ENCODE measurements at regions not wholly inside any gene's neighbourhood (a gene's known extent, or its start where the extent isn't known, plus 50 kb on each side); places are given as distances from the start of the nearest gene placed in this dataset.
"Not testable (repeated sequence)": the region's sequence is repeated elsewhere in the genome, so short reads cannot be mapped to it uniquely, and the experiment has no call there.

GRCh38 chr1:30660241-30660640, 63.1 kb downstream of the MATN1 start:
- Mint-ChIP-seq H3K9me3 (no peaks in the 10 kb centered on the region), H3K4me3 (no peak overlapping the region), H3K36me3 (ENCODE audit: insufficient read depth in 2 of 2) (no peaks in the 10 kb centered on the region), H3K4me1 (ENCODE audit: low read depth) (no peaks in the 10 kb centered on the region), H3K27ac (no peak overlapping the region), H3K27me3 (ENCODE audit: low read depth) (no peaks in the 10 kb centered on the region)
- DNase-seq, result no peak
- ATAC-seq (replicated peaks in 1 of 2), result no peak

GRCh38 chr1:30659702-30660101, 63.7 kb downstream of the MATN1 start:
- H3K9me3 Mint-ChIP-seq, result no peaks in the 10 kb centered on the region
- DNase-seq (no peak), ATAC-seq (replicated peaks in 1 of 2) (no peak)
- H3K27ac Mint-ChIP-seq, result no peak overlapping the region
- no peaks in the 10 kb centered on the region for H3K4me1 Mint-ChIP-seq (ENCODE audit: low read depth)
- no peaks in the 10 kb centered on the region for H3K27me3 Mint-ChIP-seq (ENCODE audit: low read depth)
- H3K36me3 Mint-ChIP-seq (ENCODE audit: insufficient read depth in 2 of 2), result no peaks in the 10 kb centered on the region
- no peak overlapping the region for H3K4me3 Mint-ChIP-seq

GRCh38 chr1:30658375-30658774, 65.0 kb downstream of the MATN1 start:
- not testable (repeated sequence) for H3K4me1 Mint-ChIP-seq (ENCODE audit: low read depth); H3K9me3 Mint-ChIP-seq; H3K27me3 Mint-ChIP-seq (ENCODE audit: low read depth); H3K36me3 Mint-ChIP-seq (ENCODE audit: insufficient read depth in 2 of 2); DNase-seq; H3K27ac Mint-ChIP-seq; ATAC-seq (replicated peaks in 1 of 2); H3K4me3 Mint-ChIP-seq

GRCh38 chr1:30658014-30658336, 65.4 kb downstream of the MATN1 start:
- no peak for DNase-seq
- Mint-ChIP-seq H3K27ac (no peak overlapping the region), H3K36me3 (ENCODE audit: insufficient read depth in 2 of 2) (peaks cover 0 to 2% of the 10 kb centered on the region in 2 donors), H3K9me3 (no peaks in the 10 kb centered on the region), H3K27me3 (ENCODE audit: low read depth) (no peaks in the 10 kb centered on the region), H3K4me3 (no peak overlapping the region), H3K4me1 (ENCODE audit: low read depth) (no peaks in the 10 kb centered on the region)
- ATAC-seq (replicated peaks in 1 of 2), result no peak

GRCh38 chr1:30657131-30658013, 66.0 kb downstream of the MATN1 start:
- Mint-ChIP-seq H3K4me3 (no peak overlapping the region), H3K9me3 (no peaks in the 10 kb centered on the region), H3K36me3 (ENCODE audit: insufficient read depth in 2 of 2) (peaks cover 0 to 2% of the 10 kb centered on the region in 2 donors), H3K27ac (no peak overlapping the region), H3K4me1 (ENCODE audit: low read depth) (no peaks in the 10 kb centered on the region), H3K27me3 (ENCODE audit: low read depth) (no peaks in the 10 kb centered on the region)
- DNase-seq, result no peak
- ATAC-seq (replicated peaks in 1 of 2), result no peak

GRCh38 chr1:30656171-30656940, 67.0 kb downstream of the MATN1 start:
- ATAC-seq (replicated peaks in 1 of 2) (no peak), DNase-seq (no peak)
- Mint-ChIP-seq H3K4me1 (ENCODE audit: low read depth) (peaks cover 6% of the 10 kb centered on the region), H3K4me3 (no peak overlapping the region), H3K36me3 (ENCODE audit: insufficient read depth in 2 of 2) (peaks cover 0 to 2% of the 10 kb centered on the region in 2 donors), H3K27ac (no peak overlapping the region), H3K27me3 (ENCODE audit: low read depth) (no peaks in the 10 kb centered on the region), H3K9me3 (no peaks in the 10 kb centered on the region)

- ATAC-seq (replicated peaks in 1 of 2), result no peak
- no peak overlapping the region for H3K4me3 Mint-ChIP-seq
- peaks cover 4% of the 10 kb centered on the region for H3K27me3 Mint-ChIP-seq (ENCODE audit: low read depth)
- DNase-seq, result no peak
- H3K9me3 Mint-ChIP-seq, result no peaks in the 10 kb centered on the region
- peaks cover 6% of the 10 kb centered on the region for H3K4me1 Mint-ChIP-seq (ENCODE audit: low read depth)
- no peak overlapping the region for H3K27ac Mint-ChIP-seq
- peaks cover 0 to 2% of the 10 kb centered on the region in 2 donors for H3K36me3 Mint-ChIP-seq (ENCODE audit: insufficient read depth in 2 of 2)
Measured at GRCh38 chr1:30655672-30656071, 67.7 kb downstream of the MATN1 start.

- Mint-ChIP-seq H3K27ac (no peak overlapping the region), H3K36me3 (ENCODE audit: insufficient read depth in 2 of 2) (peaks cover 0 to 2% of the 10 kb centered on the region in 2 donors), H3K4me3 (no peak overlapping the region), H3K4me1 (ENCODE audit: low read depth) (peaks cover 13% of the 10 kb centered on the region), H3K27me3 (ENCODE audit: low read depth) (peaks cover 19% of the 10 kb centered on the region), H3K9me3 (no peaks in the 10 kb centered on the region)
- ATAC-seq (replicated peaks in 1 of 2) (no peak), DNase-seq (no peak)
Measured at GRCh38 chr1:30654188-30654587, 69.2 kb downstream of the MATN1 start.

GRCh38 chr1:30652152-30652841, 71.1 kb downstream of the MATN1 start:
- Mint-ChIP-seq H3K36me3 (ENCODE audit: insufficient read depth in 2 of 2) (peaks cover 0 to 2% of the 10 kb centered on the region in 2 donors), H3K4me1 (ENCODE audit: low read depth) (peaks cover 13% of the 10 kb centered on the region), H3K27me3 (ENCODE audit: low read depth) (peaks cover 19% of the 10 kb centered on the region), H3K27ac (no peak overlapping the region), H3K4me3 (no peak overlapping the region), H3K9me3 (no peaks in the 10 kb centered on the region)
- ATAC-seq (replicated peaks in 1 of 2) (no peak), DNase-seq (no peak)

- DNase-seq; H3K36me3 Mint-ChIP-seq (ENCODE audit: insufficient read depth in 2 of 2); H3K9me3 Mint-ChIP-seq; H3K4me3 Mint-ChIP-seq; H3K27ac Mint-ChIP-seq; ATAC-seq (replicated peaks in 1 of 2): not testable (repeated sequence)
- peaks cover 13% of the 10 kb centered on the region for H3K4me1 Mint-ChIP-seq (ENCODE audit: low read depth)
- H3K27me3 Mint-ChIP-seq (ENCODE audit: low read depth), result peaks cover 19% of the 10 kb centered on the region
Measured at GRCh38 chr1:30651395-30651794, 72.0 kb downstream of the MATN1 start.

GRCh38 chr1:30650968-30651320, 72.4 kb downstream of the MATN1 start:
- Mint-ChIP-seq H3K4me3 (no peak overlapping the region), H3K9me3 (no peaks in the 10 kb centered on the region), H3K36me3 (ENCODE audit: insufficient read depth in 2 of 2) (peaks cover 0 to 2% of the 10 kb centered on the region in 2 donors), H3K4me1 (ENCODE audit: low read depth) (peaks cover 13% of the 10 kb centered on the region), H3K27ac (no peak overlapping the region), H3K27me3 (ENCODE audit: low read depth) (peaks cover 21% of the 10 kb centered on the region)
- DNase-seq (no peak), ATAC-seq (replicated peaks in 1 of 2) (no peak)

GRCh38 chr1:30650038-30650967, 73.1 kb downstream of the MATN1 start:
- Mint-ChIP-seq H3K4me1 (ENCODE audit: low read depth) (peaks cover 13% of the 10 kb centered on the region), H3K27ac (no peak overlapping the region), H3K9me3 (no peaks in the 10 kb centered on the region), H3K27me3 (ENCODE audit: low read depth) (peaks cover 27% of the 10 kb centered on the region), H3K4me3 (no peak overlapping the region), H3K36me3 (ENCODE audit: insufficient read depth in 2 of 2) (peaks cover 0 to 2% of the 10 kb centered on the region in 2 donors)
- ATAC-seq (replicated peaks in 1 of 2) (no peak), DNase-seq (no peak)

All from activated T-cell treated with anti-CD3 and anti-CD28 coated beads, Interleukin-2, amount 50 U/mL, for 72 hours (primary cell).